ENCODE measurements at regions not wholly inside any gene's neighbourhood (a gene's known extent, or its start where the extent isn't known, plus 50 kb on each side); places are given as distances from the start of the nearest gene placed in this dataset.

DNA sequence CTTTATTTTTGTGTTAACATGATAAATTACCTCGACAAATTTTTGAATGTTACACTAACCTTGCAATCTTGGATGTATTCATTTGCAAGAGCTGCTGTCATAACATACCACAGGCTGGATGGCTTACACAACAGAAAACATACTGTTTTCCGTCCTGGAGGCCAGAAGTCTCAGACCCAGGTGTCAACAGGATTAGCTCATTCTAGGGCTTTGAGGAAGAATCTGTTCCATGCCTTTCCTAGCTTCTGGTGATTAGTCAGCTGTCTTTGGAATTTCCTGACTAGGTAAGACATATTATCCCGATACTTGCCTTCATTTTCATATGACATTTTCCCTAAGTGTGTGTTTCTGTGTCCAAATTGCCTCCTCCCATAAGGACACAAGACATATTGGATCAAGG lies 188.6 kb upstream of the CDH19 start:
- Histone ChIP-seq H2BK12ac (ENCODE audit: insufficient read length, low read depth, low read length) (no peak overlapping the region), H4K20me1 (ENCODE audit: control insufficient read depth, insufficient read depth, insufficient read length) (no peaks in the 10 kb centered on the region), H4K91ac (ENCODE audit: insufficient read length, low read depth, low read length) (no peak overlapping the region), H2BK120ac (ENCODE audit: low read depth, low read length, poor library complexity, severe bottlenecking) (no peak overlapping the region), H2AK5ac (ENCODE audit: insufficient read length, low read length) (no peak overlapping the region), H3T11ph (ENCODE audit: low read length) (no peak overlapping the region), H3K23ac (ENCODE audit: insufficient read length, low read depth, low read length) (no peak overlapping the region), H3K23me2 (ENCODE audit: insufficient read length, low read depth, low read length, poor library complexity, severe bottlenecking) (no peaks in the 10 kb centered on the region), H3K4me1 (ENCODE audit: insufficient read depth, low read length) (no peaks in the 10 kb centered on the region), H3K79me2 (ENCODE audit: insufficient read depth, low read length) (no peaks in the 10 kb centered on the region), H2AFZ (ENCODE audit: low read length) (no peak overlapping the region), H3K14ac (ENCODE audit: insufficient read depth, low read length) (no peak overlapping the region), H3K9ac (ENCODE audit: extremely low read depth, insufficient read length, low read length) (no peak overlapping the region), H3K27me3 (ENCODE audit: insufficient read depth, low read length) (no peaks in the 10 kb centered on the region), H3K56ac (ENCODE audit: insufficient read length, low read depth, low read length) (no peak overlapping the region), H4K5ac (ENCODE audit: insufficient read length, low read depth, low read length) (no peak overlapping the region), H2BK20ac (ENCODE audit: low read depth, low read length, poor library complexity, severe bottlenecking) (no peak overlapping the region), H3K27ac (ENCODE audit: insufficient read length, low read depth, low read length) (no peak overlapping the region), H3K9me3 (ENCODE audit: control insufficient read depth, low read depth, low read length) (no peaks in the 10 kb centered on the region), H3K79me1 (ENCODE audit: insufficient read depth, low read depth, low read length, poor library complexity, severe bottlenecking) (no peaks in the 10 kb centered on the region), H2BK15ac (ENCODE audit: low read depth, low read length) (no peak overlapping the region), H3K4ac (ENCODE audit: low read depth, low read length) (no peak overlapping the region), H4K8ac (replicated peaks; ENCODE audit: insufficient read length, low read depth, low read length) (no peak overlapping the region), H3K18ac (ENCODE audit: insufficient read length, low read depth, low read length) (no peak overlapping the region), H2BK5ac (ENCODE audit: insufficient read length, low read length) (no peak overlapping the region), H3K4me2 (ENCODE audit: insufficient read depth, insufficient read length, low read length) (no peak overlapping the region)
- TF ChIP-seq, protein P1, sequence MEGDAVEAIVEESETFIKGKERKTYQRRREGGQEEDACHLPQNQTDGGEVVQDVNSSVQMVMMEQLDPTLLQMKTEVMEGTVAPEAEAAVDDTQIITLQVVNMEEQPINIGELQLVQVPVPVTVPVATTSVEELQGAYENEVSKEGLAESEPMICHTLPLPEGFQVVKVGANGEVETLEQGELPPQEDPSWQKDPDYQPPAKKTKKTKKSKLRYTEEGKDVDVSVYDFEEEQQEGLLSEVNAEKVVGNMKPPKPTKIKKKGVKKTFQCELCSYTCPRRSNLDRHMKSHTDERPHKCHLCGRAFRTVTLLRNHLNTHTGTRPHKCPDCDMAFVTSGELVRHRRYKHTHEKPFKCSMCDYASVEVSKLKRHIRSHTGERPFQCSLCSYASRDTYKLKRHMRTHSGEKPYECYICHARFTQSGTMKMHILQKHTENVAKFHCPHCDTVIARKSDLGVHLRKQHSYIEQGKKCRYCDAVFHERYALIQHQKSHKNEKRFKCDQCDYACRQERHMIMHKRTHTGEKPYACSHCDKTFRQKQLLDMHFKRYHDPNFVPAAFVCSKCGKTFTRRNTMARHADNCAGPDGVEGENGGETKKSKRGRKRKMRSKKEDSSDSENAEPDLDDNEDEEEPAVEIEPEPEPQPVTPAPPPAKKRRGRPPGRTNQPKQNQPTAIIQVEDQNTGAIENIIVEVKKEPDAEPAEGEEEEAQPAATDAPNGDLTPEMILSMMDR (conservative IDR thresholded peaks at IDR 0.05): no peak
- Mint-ChIP-seq H3K27me3 (ENCODE audit: low read depth) (no peaks in the 10 kb centered on the region), H3K9me3 (no peaks in the 10 kb centered on the region), H3K4me1 (peaks cover 0 to 5% of the 10 kb centered on the region in 2 experiments; a peak in 3 of 4 replicates), H3K36me3 (ENCODE audit: insufficient read depth in 1 of 3, low read depth in 3 of 3) (no peaks in the 10 kb centered on the region), H3K4me3 (no peak overlapping the region), H3K27ac (no peak overlapping the region)
- no peak for DNase-seq
- WGBS (ENCODE audit: extremely low coverage, insufficient read length, low lambda C conversion rate): no CpG with 5 or more reads among the region's 3 CpGs
